DND-41 (cell line): ENCODE measurements at regions not wholly inside any gene's neighbourhood (a gene's known extent, or its start where the extent isn't known, plus 50 kb on each side); places are given as distances from the start of the nearest gene placed in this dataset.

Source experiments
- ATAC-seq: fragments of 200-7000 bp; cut with Tn5 transposase; 3 replicates; pipeline ENCODE4 v1.9.1; 2021; ENCODE audit warnings: low read depth; ENCODE audit not compliant: insufficient read depth
- DNase-seq: peaks from one replicate; pipeline ENCODE4 v3.0.0-alpha.2; 2020
- H2AFZ ChIP-seq: 2 replicates; pipeline ENCODE4 v1.6.0; 2012; ENCODE audit warnings: low read depth, low read length
- H3K27ac ChIP-seq: 2 replicates; pipeline ENCODE4 v1.5.1; 2012; ENCODE audit warnings: low read length, inconsistent platforms
- H3K27me3 ChIP-seq: fragments of 200-600 bp; sonication (generic); 2 replicates; pipeline ENCODE4 v1.6.0; 2012; ENCODE audit warnings: low read length, mild to moderate bottlenecking, inconsistent platforms; ENCODE audit not compliant: insufficient read depth, poor library complexity
- H3K36me3 ChIP-seq: 2 replicates; pipeline ENCODE4 v1.5.1; 2012; ENCODE audit warnings: low read length, inconsistent platforms; ENCODE audit not compliant: insufficient read depth
- H3K4me1 ChIP-seq: 2 replicates; pipeline ENCODE4 v1.5.1; 2012; ENCODE audit warnings: mild to moderate bottlenecking, low read length; ENCODE audit not compliant: insufficient read depth
- H3K4me2 ChIP-seq: 2 replicates; pipeline ENCODE4 v1.6.0; 2012; ENCODE audit warnings: mild to moderate bottlenecking, moderate library complexity, low read length, inconsistent platforms; ENCODE audit not compliant: insufficient read depth
- H3K4me3 ChIP-seq, 2 experiments: fragments of 200-600 bp in 1 of 2; shearing (Covaris generic) in 1 of 2; 2 replicates each; pipeline ENCODE4 v1.5.1; 2012 to 2016; ENCODE audit warnings: inconsistent platforms in 2 of 2, low read length in 2 of 2, mild to moderate bottlenecking in 2 of 2, low read depth in 1 of 2, moderate library complexity in 1 of 2
- H3K79me2 ChIP-seq: 2 replicates; pipeline ENCODE4 v1.6.0; 2012; ENCODE audit warnings: low read length, inconsistent platforms; ENCODE audit not compliant: insufficient read depth
- H3K9ac ChIP-seq: 2 replicates; pipeline ENCODE4 v1.6.0; 2012; ENCODE audit warnings: low read depth, mild to moderate bottlenecking, inconsistent platforms, low read length, moderate library complexity
- H3K9me3 ChIP-seq: 2 replicates; pipeline ENCODE4 v1.5.1; 2012; ENCODE audit warnings: low read length, moderate library complexity, mild to moderate bottlenecking, inconsistent platforms; ENCODE audit not compliant: insufficient read depth, severe bottlenecking
- H4K20me1 ChIP-seq: 2 replicates; pipeline ENCODE4 v1.6.0; 2012; ENCODE audit warnings: low read length; ENCODE audit not compliant: insufficient read depth
- EZH2 ChIP-seq: IDR thresholded peaks from 3 replicates; pipeline ENCODE4 v1.6.1; 2012; ENCODE audit warnings: borderline replicate concordance, low read depth, mild to moderate bottlenecking, moderate library complexity, low read length, inconsistent platforms; ENCODE audit not compliant: severe bottlenecking
- TF ChIP-seq, protein P1 (sequence below): IDR thresholded peaks from 2 replicates; pipeline ENCODE4 v1.5.1; 2012; ENCODE audit warnings: borderline replicate concordance, low read length, moderate library complexity, mild to moderate bottlenecking; ENCODE audit not compliant: poor library complexity, severe bottlenecking; ENCODE audit errors: extremely low read depth

DNA sequence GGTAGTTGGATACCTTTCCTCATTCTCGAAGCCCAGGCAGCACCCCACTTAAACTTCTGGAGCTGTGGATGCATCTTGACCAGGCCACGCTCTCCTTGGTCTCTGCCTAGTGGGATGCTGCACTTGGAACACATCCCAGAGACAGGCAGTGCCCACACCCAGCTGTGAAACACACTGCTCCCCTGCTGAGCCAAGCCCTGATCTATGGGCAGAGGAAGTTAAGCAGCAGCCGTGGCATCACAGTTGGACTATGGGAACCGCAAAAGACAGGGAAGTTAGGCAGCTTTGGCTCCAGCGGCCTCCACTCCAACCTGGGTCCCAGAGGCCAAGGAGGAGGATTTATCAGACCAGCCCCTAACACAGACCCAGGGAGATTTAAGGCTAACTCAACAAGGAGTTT, 284.8 kb upstream of the CCL2 start:
- H3K36me3 ChIP-seq: no peaks in the 10 kb centered on the region
- H3K79me2 ChIP-seq: no peaks in the 10 kb centered on the region
- peaks cover 25% of the 10 kb centered on the region for H3K4me1 ChIP-seq
- no peak overlapping the region for H3K4me3 ChIP-seq
- ATAC-seq: no peak
- H3K4me2 ChIP-seq: no peak overlapping the region
- no peak overlapping the region for H3K9ac ChIP-seq
- H2AFZ ChIP-seq: no peak overlapping the region
- H4K20me1 ChIP-seq: no peaks in the 10 kb centered on the region
- TF ChIP-seq, protein P1, sequence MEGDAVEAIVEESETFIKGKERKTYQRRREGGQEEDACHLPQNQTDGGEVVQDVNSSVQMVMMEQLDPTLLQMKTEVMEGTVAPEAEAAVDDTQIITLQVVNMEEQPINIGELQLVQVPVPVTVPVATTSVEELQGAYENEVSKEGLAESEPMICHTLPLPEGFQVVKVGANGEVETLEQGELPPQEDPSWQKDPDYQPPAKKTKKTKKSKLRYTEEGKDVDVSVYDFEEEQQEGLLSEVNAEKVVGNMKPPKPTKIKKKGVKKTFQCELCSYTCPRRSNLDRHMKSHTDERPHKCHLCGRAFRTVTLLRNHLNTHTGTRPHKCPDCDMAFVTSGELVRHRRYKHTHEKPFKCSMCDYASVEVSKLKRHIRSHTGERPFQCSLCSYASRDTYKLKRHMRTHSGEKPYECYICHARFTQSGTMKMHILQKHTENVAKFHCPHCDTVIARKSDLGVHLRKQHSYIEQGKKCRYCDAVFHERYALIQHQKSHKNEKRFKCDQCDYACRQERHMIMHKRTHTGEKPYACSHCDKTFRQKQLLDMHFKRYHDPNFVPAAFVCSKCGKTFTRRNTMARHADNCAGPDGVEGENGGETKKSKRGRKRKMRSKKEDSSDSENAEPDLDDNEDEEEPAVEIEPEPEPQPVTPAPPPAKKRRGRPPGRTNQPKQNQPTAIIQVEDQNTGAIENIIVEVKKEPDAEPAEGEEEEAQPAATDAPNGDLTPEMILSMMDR: no peak
- no peak for TF ChIP-seq EZH2
- H3K9me3 ChIP-seq: no peaks in the 10 kb centered on the region
- no peaks in the 10 kb centered on the region for H3K27me3 ChIP-seq
- no peak overlapping the region for H3K27ac ChIP-seq
- DNase-seq: no peak

DNA sequence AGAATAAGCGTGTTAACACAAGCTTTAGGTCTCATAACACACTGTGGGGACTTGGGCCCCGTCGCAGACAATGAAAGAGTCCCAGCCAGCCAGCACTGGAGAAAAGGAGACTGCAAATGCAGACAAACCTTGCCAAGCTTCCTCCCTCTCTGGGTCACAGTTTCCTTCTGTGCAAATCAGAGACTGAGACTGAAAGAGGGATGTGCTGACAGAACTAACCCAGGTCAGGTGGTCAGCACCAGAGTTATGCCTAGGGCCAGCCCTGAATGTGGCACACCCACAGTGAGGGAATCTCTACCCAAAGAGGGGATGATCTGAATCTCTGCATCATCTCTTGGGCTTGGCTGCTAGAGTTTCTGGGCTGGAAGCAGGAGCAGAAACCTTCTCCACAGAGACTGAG, 282.3 kb upstream of the CCL2 start:
- Histone ChIP-seq H3K79me2 (no peaks in the 10 kb centered on the region), H3K9me3 (no peaks in the 10 kb centered on the region), H3K27ac (no peak overlapping the region), H2AFZ (no peak overlapping the region), H4K20me1 (no peaks in the 10 kb centered on the region), H3K4me3 (no peak overlapping the region), H3K9ac (no peak overlapping the region), H3K4me1 (peaks cover 22% of the 10 kb centered on the region), H3K4me2 (no peak overlapping the region), H3K36me3 (no peaks in the 10 kb centered on the region), H3K27me3 (no peaks in the 10 kb centered on the region)
- TF ChIP-seq EZH2: no peak
- TF ChIP-seq, protein P1: no peak
- DNase-seq: no peak
- ATAC-seq: no peak

DNA sequence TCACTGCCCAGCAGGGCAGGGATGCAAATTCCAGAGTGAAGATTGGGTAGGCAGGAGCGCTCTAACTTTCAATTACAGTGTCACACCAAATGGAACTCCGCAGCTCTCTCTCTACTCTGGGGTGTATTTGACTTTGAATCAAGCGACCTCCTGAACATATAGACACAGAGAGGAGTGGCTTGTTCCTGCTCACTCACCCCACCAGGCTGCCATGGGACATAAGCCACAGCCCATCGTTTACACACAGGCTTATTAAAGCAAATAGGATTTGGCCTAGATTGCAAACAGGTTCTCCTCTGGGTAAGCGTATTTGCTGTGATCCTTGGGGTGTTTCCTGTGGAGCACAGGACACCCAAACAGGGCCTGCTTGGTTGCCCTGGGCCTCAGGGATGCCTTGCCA, 281.6 kb upstream of the CCL2 start:
- ATAC-seq (no peak), DNase-seq (no peak)
- H3K4me2 ChIP-seq: no peak overlapping the region

More for the DNA sequence above, 281.6 kb upstream of the CCL2 start:
- Histone ChIP-seq H2AFZ (no peak overlapping the region), H3K36me3 (no peaks in the 10 kb centered on the region), H3K9ac (no peak overlapping the region), H3K79me2 (no peaks in the 10 kb centered on the region), H4K20me1 (no peaks in the 10 kb centered on the region), H3K4me3 (no peak overlapping the region), H3K9me3 (no peaks in the 10 kb centered on the region), H3K27ac (no peak overlapping the region), H3K27me3 (no peaks in the 10 kb centered on the region), H3K4me1 (peaks cover 14% of the 10 kb centered on the region)
- TF ChIP-seq, protein P1: no peak
- TF ChIP-seq EZH2: no peak
